Stimulated activated CD4-positive, alpha-beta T cell treated with anti-CD3 and anti-CD28 coated beads, Interleukin-12 subunit alpha, Interleukin-12 subunit beta, amount 100 ng/mL, for 4 hours (primary cell): ENCODE measurements at regions not wholly inside any gene's neighbourhood (a gene's known extent, or its start where the extent isn't known, plus 50 kb on each side); places are given as distances from the start of the nearest gene placed in this dataset.
A peak's percentile ranks its signal among the peaks of the same experiment; 100 is the strongest.
"Not testable (repeated sequence)": the region's sequence is repeated elsewhere in the genome, so short reads cannot be mapped to it uniquely, and the experiment has no call there.

Experiments
- DNase-seq: peaks from one replicate; pipeline ENCODE4 v3.0.0-alpha.2; 2020

DNA sequence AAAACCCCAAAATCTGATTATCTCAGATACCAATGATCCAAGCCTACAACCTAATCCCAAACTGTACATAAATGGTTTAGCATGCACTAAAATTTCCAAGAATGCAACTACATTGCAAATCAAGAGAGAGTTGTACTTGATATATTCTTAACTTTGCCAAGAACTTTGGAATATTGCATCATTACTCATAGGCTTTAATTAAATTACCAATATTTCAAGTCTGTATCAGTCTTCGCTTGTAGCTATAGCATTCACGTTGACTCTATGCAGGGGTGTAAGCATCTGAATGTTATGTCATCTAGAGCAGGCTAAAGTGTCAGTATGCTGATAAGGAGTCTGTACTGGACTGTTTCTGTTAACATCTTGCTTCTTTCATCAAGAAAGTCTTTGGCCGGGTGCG is 56.3 kb downstream of the FOXI3 start:
- no peak for DNase-seq

DNA sequence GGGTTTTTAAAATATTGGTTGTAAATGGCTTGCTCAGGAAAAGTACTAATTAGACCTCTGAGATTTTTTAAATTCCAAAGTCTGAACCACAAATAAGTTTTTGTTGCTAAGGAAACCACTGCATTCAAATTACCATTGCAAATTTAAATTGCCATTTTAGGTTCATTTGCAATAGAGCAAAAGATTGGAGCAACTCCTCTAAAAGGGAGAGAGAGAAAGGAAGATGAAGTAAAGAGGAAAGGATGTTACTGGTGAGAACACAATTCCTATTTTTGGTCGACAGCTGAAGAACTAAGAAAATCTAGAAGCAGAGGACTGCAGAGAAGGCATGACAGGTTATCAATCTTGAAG is 74.9 kb downstream of the FOXI3 start:
- DNase-seq, result no peak

DNA sequence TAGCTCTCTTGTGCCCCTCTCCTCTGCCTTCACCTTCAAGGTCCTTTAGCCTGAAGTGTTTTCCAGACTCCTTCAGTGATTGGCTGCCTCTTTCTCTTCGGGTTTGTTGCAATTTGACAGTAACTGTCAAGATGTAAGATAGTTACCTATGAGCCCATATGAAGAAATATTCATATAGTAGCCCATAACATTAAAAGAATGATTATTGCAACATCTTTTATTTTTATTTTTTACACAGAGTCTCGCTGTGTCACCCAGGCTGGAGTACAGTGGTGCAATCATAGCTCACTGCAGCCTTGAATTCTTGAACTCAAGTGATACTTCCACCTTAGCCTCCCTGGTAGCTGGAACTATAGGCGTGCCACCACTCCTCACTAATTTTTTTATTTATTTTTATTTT is 80.5 kb downstream of the FOXI3 start:
- DNase-seq, result no peak

DNA sequence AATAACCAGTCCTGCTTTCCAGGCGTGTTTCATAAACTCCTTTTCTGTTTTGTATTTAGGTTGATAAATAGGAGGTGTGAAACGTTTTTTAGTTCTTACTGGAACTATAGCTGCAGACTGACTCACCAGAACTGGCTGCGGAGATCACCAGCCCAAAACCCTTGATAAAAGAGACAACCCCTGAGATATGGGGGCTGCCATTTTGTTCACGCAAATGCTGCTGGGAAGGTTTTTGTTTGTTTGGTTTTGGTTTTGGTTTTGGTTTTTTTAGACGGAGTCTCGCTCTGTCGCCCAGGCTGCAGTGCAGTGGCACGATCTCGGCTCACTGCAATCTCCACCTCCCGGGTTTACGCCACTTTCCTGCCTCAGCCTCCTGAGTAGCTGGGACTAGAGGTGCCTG is 87.1 kb downstream of the FOXI3 start:
- DNase-seq, result not testable (repeated sequence)

DNA sequence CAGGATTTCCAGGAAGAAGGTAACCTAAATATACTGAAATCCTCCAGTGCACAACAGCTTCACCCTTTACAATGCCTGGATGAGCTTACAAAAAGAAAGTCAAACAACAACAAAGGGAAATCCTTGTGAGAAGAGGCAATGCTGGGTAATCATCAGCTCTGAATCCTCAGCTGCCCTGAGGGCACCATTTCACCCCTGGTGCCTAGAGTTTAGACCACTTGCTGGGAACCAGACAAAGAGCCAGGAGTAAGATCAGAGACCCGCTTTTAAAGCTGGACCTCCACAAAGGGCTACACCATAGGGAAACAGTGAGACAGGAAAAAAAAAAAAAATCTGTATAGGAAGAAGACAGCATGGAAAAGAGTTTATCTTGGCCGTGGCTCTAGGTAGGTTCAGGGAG is 97.0 kb downstream of the FOXI3 start:
- no peak for DNase-seq

DNA sequence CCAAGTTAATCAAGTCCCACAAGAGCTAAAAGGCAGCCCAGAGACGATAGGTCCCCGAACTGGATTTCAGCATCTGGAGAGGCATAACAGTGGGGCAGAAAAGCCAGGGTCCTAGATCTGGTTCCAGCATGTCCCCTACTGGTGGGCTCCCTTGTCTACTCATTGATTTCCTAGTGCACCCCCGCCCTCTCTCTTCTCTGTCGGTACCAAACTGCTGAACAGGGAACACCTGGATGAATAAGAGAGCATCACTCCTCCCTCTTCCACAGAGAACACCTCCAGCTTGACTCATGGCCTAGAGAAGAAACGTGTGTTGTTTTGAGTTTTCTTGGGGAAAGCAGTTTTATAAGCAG is 101.3 kb downstream of the FOXI3 start:
- no peak for DNase-seq

DNA sequence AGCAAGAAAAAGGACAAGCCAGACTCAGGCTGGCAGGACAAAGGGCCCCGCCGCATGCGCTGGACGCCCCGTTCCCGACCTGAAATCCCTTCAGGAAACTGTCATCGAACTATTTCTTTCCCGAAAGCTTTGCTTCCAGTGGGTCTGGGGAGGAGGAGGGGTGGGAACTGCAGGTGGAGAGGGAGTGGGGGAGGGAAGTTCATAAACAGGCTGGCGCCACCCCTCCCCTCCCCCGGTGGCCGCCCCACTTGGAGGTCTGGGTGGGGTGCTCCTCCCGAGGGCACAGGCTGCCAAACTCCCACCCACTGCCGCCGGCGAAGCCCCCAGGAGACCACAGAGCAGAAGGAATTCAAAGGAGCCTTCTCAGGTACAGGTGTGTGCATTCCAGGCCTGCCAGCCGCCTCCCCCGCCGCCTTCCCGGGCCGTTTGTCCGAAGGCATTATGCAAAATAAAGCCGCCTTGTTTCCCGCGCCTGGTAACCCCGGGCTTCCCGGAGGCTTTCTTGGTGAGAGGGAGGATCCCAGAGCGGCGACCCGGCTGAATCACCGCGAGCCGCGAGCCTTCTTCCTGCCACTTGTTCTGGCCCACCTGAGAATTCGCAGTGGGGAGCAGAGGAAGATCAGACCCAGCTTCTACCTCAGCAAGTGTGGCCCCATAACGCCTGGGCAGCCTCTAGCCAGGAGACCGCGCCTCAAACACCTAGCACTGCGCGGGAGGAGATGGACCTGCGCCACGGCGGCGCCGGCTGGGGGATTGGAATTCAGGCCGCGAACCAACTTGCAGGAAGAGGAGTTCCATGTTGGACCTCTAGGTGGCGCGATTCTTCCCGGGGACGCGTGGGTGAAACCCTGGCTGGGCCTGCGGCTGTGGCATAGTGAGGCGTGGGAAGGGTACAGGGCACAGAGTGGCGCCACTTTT is 101.9 kb downstream of the FOXI3 start:
- DNase-seq, result peak; percentile 66

DNA sequence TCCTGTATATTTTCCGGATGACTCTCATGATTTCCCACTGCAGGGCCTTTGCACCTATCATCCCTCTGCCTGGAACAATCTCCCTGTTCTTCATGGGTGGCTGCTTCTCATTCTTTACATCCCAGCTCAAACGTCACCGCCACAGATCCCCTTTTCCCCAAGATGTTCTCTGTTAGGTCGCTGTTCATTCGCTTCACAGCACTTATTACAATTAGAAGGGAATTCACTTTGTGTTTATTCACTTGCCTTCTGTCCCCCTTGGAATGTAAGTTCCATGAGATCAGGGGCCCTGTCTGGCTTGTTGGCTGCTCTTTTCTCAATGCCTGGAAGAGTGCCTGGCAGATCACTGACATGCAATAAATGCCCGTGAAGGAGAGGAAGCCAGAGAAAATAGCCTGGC is 106.7 kb downstream of the FOXI3 start:
- no peak for DNase-seq

DNA sequence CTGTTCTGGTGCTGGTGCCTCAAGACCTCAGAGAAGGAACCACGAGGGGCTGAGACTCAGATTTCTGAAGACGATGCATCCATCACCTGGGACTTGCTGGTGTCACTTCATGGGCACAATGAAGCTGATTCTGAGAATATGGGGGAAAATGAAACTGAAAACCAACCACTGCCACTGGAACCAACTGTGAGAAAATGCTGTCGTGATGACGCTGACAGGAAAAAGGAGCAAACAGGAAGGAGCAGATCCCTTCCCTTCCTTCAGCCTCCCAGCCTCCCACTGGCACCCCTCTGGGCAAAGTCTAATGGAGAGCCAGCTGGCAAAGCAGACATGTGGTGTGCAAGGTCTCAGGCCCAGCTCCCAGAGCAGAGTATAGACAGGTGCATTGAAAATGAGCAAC is 109.7 kb downstream of the FOXI3 start:
- no peak for DNase-seq

DNA sequence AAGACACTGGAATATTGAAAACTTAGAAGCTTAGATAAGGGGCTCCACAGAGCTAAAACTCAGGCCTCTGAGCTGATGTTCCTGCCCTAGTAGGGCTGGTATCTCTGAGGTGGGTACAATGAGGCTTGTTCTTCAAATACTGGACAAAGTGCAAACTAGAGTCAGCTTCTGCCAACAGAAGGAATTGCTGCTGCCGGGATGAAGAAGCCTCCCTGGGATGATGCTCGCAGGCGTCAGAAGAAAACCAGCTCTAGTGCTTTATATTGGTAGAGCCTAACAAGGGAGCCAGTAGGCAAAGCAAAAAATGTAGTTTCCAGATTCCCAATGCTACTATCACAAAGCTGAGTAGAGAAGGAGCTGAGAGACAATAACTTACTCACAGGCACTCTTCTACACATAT is 118.1 kb downstream of the FOXI3 start:
- DNase-seq, result no peak

DNA sequence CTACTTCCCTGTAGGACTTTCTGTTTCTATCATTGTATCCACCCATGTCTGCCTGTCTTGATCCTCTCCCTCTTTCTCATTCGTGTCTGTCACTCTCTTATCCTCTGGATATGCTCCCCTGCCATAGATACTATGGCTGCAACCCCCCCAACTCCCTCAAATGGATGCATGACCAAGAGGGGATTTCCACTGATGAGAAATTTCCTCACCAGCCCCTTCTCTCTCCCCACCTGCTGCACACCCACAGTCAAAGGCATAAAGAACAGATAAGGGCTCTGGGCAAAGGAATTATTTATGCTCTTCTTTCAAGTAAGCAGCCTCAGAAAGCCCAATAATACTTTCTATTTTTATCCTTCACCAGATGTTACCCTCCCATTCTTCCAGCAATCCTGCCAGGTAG is 121.3 kb downstream of the FOXI3 start:
- no peak for DNase-seq

DNA sequence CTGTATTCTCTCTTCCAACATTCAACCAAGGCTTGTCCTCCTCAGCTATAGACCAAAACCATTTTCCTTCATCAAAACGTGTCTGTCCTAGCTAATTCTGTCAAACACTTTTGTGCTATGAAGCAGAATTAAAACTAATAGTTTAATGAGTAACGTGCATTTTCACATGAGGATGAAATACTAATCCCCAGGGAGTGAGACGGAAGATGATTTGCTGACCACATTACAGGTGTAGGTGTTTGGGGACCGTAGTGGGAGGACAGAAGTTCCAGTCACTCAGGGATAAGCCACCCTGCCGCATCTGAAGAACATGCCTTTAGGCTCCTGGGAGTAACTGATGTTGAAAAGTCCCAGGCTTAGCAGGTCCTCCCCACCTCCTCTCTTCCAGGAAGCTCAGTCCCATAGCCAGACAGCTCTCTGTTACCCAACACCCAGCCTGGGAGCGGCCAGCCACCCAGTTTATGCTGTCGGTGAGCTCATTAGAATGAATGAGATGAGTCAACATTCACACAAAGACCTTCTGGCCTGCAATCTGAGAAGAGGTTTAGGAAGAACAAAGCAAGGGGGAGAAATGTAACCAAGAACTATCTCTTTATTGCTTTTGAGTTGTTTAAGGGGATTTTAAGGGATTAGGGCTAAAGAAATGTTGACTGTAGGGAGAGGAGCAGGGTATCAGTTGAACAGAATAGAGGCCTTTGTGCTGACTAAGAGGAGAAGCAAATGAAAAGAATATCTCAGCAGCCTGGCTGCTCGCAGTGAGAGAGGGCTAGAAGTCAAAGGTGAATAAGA is 122.5 kb downstream of the FOXI3 start:
- no peak for DNase-seq

DNA sequence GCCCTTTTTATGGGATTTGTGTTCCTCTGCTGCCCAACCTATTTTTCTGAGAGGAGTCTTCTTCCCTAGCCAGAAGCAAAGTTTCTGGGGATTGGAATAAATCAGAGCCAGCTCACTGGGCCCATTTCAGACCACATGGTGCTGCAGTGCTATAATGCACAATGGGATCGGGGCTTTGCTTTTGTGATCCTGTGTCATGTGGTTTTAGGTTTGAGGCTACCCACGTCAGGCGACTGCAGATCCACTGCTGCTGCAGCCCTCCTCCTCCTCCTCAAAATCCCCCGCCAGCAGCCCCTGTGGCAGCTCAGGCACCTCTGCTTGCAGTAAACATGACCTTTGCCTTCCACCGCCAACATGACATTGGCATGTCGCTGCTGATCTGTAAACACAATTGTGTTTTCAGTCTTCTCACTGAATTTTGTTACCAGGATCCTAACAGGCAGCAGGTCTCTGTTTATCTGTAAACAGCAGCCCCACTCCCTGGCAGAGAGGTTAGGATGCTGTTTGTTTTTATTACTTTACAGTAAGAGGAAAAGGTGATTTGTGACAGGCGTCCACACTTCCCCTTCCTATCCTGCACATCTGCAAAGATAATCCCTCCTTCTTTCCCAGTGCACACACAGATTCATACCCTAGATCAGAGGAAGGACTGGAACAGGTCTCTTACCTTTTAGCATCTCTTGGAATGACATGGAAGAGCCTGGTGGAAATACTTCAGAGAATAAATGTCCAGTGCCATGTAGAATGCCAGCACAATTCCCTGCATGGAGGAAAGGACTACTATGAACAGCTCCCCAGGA is 130.8 kb downstream of the FOXI3 start:
- no peak for DNase-seq

DNA sequence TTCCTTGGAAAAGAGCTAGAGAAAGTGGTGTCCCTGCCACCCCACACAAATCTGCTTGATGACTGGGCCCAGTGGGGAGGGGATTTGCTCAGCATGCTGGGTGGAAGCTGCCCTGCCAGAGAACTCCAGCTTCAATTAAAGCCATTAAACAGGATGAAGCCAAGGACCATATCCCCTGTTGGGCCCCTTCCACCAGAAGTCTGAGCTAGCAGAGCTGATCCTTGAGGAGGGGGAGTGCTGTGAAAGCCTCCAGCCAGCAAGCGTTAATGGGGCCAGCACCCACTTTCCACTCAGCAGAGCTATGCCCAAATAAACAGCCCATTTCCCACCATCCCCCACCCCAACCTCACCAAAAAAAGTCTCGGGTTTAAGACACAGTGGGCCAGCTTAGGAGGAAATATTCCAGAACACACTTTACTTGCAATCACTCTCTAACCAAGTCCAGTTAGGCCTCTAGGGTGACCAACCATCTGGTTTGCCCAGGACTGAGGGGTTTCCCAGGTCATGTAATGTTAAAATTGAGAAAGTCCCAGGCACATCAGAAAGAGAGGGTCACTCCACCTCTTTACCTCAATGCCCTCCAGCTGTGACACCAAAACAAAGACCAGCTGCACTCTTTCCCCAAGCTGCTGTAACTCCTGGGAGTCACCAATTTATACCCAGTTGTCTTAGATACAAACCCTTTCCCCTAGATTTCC is 132.3 kb downstream of the FOXI3 start:
- DNase-seq, result no peak

DNA sequence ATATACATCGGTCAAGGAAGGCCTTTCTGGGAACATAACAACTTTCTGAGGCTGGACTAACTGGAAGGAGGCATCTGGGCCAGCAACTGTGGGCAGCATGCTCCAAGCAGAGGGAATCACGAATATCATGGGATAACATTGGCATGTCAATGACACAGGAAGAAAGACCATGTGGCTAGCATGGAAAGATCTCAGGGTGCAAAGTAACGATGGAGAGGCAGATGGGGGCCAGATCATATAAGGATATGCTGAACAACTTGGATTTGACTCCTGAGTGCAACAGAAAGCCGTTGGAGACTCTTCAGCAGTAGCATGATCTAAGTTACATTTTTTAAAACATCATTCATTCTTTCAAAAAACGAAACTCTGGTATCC is 133.6 kb downstream of the FOXI3 start:
- DNase-seq, result no peak

DNA sequence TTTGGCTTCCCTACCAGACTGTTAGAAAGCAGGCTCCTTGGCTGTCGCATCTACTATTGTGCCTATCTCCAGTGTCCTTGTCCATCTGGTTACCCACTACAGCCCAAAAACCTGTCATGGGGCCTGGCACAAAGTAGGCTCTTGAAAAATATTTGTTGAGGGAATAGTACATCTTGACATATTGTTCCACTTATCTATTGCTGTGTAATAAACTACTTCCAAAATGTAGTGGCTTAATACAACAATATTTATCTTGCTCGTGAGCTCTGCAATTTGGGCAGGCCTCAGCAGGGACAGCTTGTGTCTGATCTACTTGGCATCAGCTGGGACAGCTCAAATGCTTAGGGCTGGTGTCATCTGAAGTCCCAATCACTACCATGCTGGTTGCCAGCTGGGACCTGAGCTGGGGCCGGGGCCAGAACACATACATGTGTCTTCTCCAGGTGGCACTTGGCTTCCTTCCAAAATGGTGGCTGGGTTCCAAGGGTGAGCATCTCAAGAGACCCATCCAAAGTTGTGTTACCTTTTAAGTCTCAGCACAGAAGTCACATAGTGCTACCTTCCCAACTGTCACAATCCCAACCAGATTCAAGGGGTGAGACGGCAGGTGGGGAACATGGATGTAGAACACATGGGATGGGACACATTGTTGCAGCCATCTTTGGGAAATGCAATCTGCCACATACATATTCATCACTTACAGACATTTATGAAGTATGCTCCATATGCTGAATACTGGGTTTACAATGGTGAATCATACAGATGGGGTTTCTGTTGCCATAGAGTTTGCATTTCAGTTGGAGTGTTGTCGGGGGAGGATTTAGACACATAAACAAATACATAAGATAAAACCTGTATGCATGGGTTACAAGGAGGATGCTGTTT is 134.2 kb downstream of the FOXI3 start:
- DNase-seq, result no peak

DNA sequence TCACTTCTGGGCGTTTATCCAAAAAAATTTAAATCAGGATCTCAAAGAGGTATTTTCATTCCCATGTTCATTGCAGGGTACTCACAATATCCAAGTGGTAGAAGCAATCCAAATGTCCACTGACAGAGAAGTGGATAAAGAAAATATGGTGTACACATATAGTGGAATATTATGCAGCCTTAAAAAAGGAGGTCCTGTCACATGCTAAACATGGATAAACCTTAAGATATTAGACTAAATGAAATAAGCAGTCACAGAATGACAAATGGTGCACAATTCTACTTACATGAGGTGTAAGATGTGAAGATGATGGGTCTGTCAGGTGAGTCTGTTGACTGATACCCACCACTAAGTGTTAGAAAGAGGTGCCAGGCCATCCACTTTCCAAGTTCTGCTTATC is 140.6 kb downstream of the THNSL2 start:
- no peak for DNase-seq

DNA sequence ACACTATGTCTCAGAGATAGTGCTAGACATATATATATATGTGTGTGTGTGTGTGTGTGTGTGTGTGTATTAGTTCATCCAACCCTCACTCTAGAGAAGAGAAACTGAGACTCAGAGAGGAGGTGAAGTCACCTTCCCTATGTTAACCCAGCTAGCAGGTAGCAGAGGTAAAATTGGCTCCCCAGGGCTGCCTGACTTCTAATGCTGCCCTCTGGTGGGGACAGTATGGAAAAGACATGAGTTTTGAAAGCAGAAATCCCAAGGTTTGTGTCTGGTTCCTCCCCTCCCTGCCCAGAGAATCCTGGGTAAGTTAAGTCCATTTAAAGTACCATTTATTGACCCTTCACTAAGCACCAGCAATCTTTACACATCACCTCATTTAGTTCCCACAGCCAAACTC is 137.7 kb downstream of the THNSL2 start:
- DNase-seq, result no peak

DNA sequence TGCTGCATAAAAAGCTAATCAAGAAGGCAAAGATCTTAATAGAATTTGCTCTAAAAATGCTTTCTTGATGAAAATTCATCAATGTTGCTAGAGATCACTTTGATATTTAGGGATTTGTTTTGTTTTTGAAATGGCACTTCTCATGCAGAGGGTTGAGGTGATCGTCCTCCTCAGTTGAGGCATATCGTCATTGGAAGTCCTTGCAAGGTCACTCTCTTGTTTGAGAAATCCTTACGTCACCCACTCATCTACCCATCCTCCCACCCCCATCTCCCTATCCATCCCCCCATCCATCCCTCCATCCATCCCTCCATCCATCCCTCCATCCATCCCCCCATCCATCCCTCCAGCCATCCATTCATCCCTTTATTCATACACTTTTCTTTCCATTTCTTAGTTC is 133.7 kb downstream of the THNSL2 start:
- DNase-seq, result no peak

DNA sequence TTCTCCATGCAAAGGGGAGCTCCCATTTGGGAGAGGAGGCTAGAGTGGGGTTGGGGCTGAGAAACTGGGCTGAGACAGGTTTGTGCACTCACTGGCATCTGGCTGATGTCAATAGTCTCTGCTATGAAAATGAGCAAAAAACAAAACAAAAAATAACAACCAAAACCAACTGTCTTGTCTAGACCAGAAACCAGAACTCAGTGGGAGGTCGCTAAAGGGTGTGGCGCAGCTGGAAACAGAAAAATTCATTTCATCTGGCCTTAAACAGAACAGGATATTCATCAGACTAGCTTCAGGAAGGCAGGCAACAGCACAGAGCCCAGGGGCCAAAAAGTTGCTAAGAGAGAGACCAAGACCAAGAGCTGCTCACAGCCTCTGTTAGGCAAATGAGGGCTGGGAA is 126.1 kb downstream of the THNSL2 start:
- DNase-seq, result no peak

DNA sequence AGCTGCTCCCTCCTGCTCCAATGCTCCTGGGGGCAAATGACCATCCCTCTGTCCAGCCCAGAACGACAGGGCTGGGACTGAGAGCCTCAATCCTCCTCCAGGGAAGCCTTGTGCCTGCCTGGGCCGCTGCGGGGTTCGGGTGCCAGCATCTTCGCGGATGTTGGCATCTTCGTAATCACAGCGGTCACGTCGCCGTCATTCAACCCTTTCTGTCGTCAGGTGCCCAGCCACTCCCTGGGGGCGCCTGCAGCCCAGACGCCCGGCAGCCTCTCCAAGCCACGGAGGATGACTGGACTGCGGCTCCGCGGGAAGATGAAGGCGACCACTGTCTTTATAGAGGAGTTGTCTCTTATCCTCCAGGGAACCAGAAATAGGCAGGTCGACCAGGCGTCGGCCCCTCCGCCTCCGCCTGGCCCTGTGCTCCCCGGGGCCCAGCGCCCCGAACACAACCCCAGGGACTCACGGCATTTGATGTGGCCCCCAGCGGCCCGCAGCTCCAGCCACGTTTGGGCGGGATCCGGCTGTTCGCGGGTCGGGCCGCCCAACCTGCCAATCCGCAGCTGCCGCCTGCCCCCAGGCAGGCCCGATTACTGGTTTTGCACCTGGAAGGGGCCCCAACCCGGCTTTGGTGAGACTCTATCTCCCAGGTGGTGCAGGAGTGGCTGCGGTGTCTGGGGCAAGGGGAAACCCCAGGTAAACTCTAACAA is 113.9 kb downstream of the THNSL2 start:
- DNase-seq, result no peak
